Right lobe of liver (tissue), 4 donors: ENCODE measurements at regions not wholly inside any gene's neighbourhood (a gene's known extent, or its start where the extent isn't known, plus 50 kb on each side); places are given as distances from the start of the nearest gene placed in this dataset.

Experiments
- POLR2A ChIP-seq: fragments of 450-650 bp; IDR thresholded peaks from one replicate; pipeline ENCODE4 v1.6.1; 2017; ENCODE audit warnings: antibody characterized with exemption, mild to moderate bottlenecking
- TF ChIP-seq, protein P1 (sequence below), 4 donors: fragments of 200-600 bp in 3 of 4; fragments of 450-650 bp in 1 of 4; IDR thresholded peaks; one replicate each; pipeline versions ENCODE4 v1.5.1 to v1.8.0; 2016 to 2022; ENCODE audit warnings: antibody characterized with exemption in 4 of 4, mild to moderate bottlenecking in 2 of 4
- donor health status: DM: no; HTN: no; CAD: no.
- donor health status: DM: no; HTN: no; CAD: no.
- donor health status: DM: no; HTN: yes; CAD: no.

DNA sequence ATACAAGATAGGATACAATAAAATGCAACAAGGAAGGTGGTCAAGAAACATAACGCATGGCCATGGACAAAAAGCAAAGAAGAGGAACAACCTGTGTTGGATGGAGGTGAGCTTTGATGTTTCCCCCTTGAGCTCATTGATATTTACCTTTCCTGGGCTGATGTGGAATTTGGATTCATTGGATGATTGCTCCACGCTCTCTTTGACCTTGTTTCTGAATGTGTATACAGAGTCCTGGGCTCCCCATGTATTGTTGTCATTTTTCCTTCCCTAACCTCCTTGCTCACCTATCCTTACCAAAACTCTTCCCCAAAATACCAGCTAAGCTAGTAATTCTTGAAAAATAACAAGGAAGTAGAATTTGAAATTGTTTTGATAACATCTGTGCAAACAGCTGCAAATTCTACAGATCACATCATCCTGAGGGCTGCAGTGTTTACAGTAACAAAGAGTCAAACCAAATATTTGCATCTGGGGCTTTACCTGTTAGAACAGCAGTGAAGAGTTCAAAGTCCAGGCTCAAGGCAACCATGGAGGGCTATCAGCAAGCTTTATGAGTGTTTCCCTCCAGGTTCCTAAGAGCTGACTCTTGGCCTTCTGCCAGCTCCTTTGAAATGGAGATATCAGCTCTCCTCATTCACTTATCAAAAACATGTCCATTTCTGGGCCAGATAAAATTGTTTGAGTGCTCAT lies 214.3 kb upstream of the MARCKS start:
- TF ChIP-seq, protein P1, sequence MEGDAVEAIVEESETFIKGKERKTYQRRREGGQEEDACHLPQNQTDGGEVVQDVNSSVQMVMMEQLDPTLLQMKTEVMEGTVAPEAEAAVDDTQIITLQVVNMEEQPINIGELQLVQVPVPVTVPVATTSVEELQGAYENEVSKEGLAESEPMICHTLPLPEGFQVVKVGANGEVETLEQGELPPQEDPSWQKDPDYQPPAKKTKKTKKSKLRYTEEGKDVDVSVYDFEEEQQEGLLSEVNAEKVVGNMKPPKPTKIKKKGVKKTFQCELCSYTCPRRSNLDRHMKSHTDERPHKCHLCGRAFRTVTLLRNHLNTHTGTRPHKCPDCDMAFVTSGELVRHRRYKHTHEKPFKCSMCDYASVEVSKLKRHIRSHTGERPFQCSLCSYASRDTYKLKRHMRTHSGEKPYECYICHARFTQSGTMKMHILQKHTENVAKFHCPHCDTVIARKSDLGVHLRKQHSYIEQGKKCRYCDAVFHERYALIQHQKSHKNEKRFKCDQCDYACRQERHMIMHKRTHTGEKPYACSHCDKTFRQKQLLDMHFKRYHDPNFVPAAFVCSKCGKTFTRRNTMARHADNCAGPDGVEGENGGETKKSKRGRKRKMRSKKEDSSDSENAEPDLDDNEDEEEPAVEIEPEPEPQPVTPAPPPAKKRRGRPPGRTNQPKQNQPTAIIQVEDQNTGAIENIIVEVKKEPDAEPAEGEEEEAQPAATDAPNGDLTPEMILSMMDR (IDR thresholded peaks at IDR 0.05) = peak in 1 of 4 donors; percentile 27
- TF ChIP-seq POLR2A = no peak
